ENCODE measurements at regions not wholly inside any gene's neighbourhood (a gene's known extent, or its start where the extent isn't known, plus 50 kb on each side); places are given as distances from the start of the nearest gene placed in this dataset.
"Not testable (repeated sequence)": the region's sequence is repeated elsewhere in the genome, so short reads cannot be mapped to it uniquely, and the experiment has no call there.

DNA sequence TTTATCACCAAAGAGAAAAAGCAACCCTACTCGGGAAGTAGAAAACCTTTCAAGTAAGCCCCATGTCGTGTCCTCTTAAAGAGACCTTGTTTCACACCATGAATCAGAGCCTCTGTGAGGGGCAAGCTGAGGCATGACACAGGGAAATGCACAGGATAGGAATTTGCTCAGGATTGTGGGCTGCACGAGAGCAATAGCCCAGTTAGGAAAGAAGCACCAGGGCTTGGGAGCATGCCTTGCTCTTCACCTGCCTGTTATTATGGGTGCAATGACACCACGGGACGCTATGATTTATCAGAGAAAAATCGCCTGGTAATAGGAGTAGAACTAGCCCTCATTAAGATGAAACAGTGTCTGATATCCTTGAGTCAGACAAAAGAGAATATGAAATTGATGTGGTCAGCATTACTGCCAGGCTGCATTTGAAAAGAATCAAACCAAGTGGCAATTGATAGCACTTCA lies 562.9 kb upstream of the NRP1 start:
- DNase-seq, result no peak

- no peak for DNase-seq
Observed at GRCh38 chr10:33893506-33893905, 559.0 kb upstream of the NRP1 start.

- DNase-seq, result no peak
Observed at GRCh38 chr10:33889371-33889770, 554.9 kb upstream of the NRP1 start.

DNA sequence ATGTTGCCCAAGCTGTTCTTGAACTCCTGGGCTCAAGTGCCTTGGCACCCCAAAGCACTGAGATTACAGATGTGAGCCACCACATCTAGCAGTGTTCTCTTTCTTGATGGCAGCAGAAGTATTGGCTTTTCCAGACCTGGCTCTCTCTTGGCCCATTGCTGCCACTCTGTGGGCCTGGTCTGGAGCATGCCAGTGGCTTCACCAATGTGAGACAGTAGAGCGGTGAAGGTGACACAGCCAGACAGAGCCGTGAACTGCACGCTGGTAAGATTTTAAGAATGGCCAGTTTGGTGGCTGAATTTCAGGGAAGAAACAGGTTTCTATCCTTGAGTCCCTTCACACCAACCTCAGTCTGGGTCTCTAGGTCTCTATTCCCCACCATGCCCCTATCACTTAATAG lies 552.7 kb upstream of the NRP1 start:
- no peak for DNase-seq

GRCh38 chr10:33886299-33886698 lies 551.8 kb upstream of the NRP1 start:
- no peak for DNase-seq

- no peak for DNase-seq
Observed at GRCh38 chr10:33884604-33885003, 550.1 kb upstream of the NRP1 start.

- no peak for DNase-seq
Observed at GRCh38 chr10:33883881-33884280, 549.4 kb upstream of the NRP1 start.

DNA sequence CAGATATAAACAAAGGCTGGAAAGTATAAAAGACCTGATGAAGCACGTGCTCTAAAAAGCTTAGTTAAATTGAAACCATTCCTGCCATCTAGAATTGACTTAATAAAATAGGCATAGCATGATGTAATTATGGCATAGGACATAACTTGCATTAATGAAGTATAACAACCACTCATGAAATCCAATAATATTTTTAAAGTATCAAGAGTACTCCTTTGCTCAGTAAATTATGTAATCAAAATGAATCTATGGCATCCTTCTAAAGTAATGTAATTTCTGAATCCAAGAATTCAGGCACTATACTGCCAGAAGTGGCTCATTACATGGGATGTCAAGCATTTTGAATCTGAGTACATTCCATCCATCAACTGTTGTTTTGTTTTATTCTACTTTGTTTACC lies 548.5 kb upstream of the NRP1 start:
- DNase-seq, result no peak

- no peak for DNase-seq
Observed at GRCh38 chr10:33880291-33880690, 545.8 kb upstream of the NRP1 start.

DNA sequence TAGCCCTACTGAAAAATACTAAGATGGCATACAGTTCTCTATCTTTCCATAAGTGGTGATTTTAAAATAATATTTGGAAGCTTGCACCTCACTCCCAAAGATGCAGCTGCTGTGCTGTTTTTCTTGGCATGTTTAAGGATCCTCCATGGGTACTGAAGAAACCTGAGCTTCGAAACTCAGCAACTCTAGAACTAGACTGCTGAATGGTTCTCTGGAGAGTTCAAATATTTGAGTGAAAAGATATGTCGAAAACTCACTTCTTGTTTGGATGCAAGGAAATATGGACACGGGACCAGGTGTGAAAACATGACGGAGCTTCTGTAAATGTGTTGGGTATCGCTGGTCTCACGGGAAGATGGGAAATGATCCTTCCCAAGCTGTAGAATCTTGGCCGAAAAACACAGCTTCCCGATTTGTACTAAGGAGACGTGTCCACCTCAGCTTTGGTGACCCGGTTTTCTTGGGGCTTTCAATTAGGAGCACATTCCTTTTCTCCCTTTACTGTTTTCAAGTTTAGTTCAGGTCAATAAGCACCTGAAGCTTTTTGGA lies 543.8 kb upstream of the NRP1 start:
- no peak for DNase-seq

DNA sequence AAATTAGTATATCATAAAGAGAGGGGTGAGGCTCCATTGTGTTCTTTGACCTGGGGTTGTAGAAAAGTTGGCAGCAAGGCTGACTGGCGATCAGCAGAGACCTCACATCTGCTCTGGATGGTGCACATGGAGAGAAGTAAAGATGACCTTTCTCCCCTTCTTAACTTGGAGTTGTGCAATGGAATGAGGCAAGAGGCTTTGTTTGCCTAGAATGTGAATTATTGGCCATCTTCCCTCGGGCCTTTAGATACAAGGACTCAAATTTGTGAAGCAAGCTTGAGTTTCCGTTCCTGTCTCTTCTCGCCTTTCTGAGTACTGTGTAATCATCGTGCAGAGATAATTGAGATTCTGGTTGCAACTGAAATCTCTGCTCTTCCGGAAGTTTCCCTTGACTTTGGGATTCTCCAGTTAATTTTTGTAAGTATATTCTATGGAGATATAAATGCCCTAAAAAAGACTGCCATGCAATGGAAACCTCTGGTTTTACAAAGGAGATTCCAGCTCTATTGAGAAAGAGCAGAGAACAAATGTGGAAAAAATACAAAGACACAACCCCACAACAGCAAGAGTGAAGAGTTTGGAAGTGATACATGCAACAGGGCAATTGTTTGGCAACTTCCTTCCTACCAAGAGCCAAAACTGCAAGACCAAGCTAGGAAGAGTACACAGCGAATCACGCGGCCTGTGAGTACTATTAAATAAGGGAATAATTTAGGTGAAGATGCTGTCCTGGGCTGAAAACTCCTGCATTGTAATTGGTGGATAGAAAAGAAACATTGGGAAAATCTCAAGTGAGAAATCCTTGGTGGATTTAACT lies 542.3 kb upstream of the NRP1 start:
- DNase-seq, result no peak

DNA sequence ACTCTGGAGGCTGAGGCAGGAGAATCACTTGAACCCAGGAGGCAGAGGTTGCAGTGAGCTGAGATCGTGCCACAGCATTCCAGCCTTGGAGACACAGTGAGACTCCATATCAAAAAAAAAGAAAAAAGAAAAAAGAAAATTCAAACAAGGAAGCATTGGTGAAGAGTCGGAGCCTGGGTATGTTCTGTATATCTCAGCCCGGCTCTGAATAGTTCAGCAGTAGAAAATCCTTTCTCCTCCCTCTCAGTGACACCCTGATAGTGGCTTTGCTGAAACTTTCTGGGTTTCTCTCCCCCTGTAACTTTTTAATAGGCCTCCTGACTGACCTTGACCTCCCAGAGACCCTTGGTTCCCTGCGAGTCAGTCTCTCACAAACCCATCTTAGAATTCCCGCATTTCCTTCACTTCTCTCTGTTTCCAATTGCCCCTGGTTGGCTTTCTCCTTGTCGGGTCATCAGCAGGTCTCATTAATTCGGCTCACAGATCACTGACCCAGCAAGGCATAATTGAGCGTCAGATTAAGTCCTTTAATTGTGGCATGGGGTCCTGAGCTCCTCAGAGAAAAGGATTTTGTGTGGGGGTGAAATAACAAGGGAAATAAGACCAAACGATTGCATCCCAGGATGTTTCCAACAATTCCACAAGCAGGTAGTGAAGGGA lies 541.6 kb upstream of the NRP1 start:
- no peak for DNase-seq

DNA sequence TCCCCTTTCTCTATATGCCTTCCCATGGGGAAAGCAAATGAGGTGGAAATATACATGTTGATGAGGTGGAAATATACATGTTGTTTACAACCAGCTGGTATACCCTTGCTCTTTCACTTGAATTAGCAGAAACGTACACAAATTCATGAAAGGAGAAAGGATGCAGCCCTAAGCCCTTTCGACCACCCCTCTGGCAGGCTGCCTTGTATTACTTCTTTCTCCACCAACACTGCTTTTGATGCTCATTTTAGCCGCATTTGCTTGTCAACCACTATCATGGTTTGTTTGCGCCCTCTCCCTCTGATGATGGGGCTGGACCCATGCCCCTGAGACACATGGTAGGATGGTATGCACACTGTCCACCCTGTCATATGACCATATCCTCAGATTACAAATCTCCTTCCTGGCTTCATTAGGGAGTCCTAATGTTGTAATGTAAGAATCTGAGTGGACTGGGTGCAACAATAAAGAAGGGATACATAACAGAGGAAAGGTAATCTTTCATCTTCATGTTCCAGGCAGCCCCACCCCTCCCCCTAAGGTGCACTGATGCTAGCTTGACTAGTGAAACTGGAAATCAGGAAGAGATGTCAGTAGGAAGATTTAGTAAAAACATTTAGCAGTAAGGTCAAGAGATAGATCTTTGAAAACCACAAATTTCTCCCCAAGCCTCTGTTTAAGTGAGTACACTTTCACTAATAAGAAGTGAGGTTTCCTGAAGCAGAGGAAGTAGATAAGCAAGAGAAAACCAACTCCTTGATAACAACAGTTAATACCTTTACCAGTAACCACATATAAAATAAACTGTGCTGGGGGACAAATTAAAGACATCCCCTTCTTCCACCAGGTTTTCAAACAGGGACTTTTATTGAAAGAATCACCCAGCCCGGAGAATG lies 536.8 kb upstream of the NRP1 start:
- DNase-seq, result no peak

DNA sequence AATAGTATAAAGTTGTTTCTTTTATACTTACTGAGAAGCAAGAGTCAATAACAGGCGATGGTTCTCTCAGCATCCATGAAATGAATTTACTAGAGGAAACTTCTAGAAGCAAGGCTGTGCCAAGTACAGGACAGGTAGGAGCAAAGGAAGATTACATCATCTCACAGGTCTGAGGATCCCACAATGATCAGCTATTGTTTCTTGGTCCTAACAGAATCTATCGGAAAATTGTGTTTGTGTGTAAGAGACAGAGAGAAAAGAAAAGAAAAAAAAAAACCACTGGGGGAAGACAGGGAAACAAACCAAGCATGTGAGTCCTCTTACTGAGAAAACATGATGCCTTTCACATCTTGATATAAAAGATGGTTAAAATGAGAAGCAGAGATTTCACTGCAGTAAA lies 535.0 kb upstream of the NRP1 start:
- DNase-seq, result no peak

DNA sequence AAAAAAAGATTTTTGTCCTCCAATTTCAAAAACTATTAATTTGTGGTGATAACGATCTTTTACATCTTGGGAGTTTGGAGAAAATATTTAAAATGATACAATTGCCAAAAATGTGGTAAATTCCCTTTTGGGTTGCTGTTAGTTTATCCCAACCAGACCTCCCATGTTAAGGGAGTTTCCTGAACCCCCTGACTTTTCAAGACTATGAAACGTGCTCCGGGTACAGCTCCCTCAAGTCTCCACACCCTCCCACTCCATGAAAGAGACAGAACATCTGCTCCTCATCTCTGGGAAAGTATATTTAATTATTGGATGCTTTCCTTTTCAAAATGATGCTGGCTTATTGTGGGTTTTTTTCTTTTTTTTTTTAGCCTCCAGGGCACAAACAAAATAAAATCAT lies 534.6 kb upstream of the NRP1 start:
- no peak for DNase-seq

- DNase-seq, result not testable (repeated sequence)
Observed at GRCh38 chr10:33867199-33867789, 532.8 kb upstream of the NRP1 start.

- no peak for DNase-seq
Observed at GRCh38 chr10:33863352-33863751, 528.9 kb upstream of the NRP1 start.

- no peak for DNase-seq
Observed at GRCh38 chr10:33862536-33863105, 528.2 kb upstream of the NRP1 start.

DNA sequence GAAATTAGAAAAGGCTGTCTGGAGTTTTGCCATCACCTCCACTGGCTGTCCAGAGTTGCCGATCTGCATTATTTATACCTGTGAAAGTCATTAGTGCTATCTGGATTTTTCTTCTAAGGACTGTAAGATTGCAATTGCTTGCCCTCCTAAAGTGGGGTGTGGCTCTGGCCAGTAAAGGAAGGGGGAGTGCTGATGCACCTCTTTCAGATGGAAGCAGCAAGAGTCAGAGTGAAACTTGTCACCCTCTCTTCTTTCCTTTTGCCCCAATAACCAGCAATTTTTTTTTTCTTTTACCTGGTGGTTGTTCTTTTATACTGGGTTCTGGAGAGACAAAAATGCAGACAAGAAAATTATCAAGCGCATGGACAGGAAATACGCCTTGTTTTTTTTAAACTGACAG lies 527.4 kb upstream of the NRP1 start:
- no peak for DNase-seq

- no peak for DNase-seq
Observed at GRCh38 chr10:33861016-33861704, 526.7 kb upstream of the NRP1 start.

DNA sequence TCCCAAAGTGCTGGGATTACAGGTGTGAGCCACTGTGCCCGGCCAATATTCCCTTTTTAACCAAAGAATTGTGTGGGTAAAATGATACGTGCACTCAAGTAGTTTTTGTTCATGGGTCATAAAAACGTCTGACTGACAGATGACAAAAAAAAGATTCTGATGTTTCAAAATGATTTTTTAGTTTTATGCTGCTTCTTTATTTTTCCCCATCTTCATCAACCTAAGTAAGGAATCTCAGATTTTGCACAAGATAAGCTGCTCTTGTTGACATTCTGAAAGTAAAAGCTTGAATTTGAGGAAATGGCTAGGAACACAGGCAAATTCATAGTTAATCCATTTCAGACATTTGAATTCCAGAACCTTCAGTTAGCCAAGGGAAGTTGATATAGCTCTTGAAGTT lies 526.1 kb upstream of the NRP1 start:
- DNase-seq, result no peak

Data from dermis blood vessel endothelial cell (primary cell).